ENCODE measurements at regions not wholly inside any gene's neighbourhood (a gene's known extent, or its start where the extent isn't known, plus 50 kb on each side); places are given as distances from the start of the nearest gene placed in this dataset.

DNA sequence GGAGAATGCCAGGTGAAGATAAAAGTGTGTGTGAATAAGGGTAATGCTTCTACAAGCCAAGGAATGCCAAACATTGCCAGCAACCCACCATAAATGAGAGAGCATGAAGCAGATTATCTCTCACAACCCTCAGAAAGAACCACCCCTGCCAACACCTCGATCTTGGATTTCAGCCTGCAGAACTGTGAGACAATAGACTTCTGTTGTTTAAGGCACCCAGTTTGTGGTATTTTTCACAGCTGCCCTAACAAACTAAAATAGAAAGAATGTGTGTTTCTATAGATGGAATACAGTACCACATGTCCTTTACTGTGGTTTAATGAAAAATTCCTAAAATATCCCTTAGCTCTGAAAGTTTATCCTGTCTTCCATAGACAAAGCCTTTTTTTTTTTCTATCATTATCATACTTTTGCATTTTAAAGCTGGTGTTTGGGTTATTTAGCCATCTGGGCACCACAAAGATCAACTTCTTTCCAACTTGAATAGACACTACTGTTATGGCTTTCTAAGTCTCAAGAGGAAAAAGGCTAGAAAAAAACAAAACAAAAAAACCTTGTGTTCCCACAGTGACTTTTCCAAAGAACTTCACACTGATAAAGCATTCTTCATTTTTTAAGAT, 505.6 kb downstream of the KCTD12 start:
- no peak for DNase-seq (ENCODE audit: extremely low read depth, low read depth)
- no peak for TF ChIP-seq CTCF (IDR thresholded peaks at IDR 0.05; ENCODE audit: low read depth, low read length, missing control alignments)
- no peak overlapping the region for H3K4me3 ChIP-seq (replicated peaks; ENCODE audit: low read depth, low read length)

DNA sequence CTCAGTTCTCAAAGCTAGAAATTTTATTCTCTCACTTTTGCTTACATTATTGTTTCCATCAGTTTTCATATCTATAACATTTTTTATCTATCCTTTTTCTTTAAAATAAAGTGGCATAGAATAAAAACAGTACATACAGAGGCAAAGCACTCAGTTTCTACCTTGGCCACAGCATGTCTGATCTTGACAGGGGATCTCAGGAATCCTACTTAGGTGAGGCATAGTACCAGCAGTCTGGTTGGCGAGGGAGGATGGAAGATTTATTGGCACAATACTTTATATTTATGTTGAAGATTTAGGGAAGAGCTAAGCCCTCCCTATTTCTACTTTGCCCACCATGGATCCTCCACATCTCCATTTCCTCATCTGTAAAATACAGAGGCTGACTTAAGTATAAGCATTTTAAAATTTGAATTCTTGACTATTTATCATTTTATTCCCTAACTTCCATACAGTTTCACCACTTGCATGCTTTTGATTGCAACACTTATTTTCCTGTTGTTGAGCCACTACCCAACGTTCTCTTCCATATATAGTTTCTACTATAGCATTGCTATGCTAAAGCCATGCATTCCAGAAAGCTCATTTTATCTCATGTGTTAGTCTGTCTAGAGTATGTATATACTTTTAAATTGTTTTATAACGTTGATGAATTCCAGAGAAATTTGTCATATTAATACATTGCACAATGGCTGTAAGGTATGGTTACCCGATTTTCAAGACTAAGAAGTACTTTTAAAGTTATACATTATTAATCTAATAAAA, 506.7 kb downstream of the KCTD12 start:
- no peak for DNase-seq (ENCODE audit: extremely low read depth, low read depth)
- TF ChIP-seq CTCF (IDR thresholded peaks at IDR 0.05; ENCODE audit: low read depth, low read length, missing control alignments), result no peak
- H3K4me3 ChIP-seq (replicated peaks; ENCODE audit: low read depth, low read length), result no peak overlapping the region

DNA sequence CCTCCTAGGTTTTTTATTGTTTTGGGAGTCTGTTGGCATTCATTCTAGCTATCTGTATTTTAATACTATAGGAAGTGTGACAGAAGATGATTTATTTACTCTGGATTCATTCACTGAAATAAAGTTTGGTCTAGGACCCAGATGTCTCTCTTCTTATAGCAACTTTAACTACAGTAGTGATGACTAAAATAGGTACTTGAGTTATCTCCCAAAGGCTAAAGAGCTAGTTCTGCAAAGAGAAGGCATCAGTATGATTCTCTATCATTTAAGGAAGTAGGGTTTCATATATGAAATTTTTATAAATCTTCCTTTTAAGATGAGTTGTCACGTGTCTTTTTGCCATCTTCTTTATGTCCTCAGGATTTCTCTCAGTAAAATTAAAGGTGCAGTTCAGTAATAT, 507.4 kb downstream of the KCTD12 start:
- H3K4me3 ChIP-seq (replicated peaks; ENCODE audit: low read depth, low read length), result no peak overlapping the region
- DNase-seq (ENCODE audit: extremely low read depth, low read depth), result no peak
- no peak for TF ChIP-seq CTCF (IDR thresholded peaks at IDR 0.05; ENCODE audit: low read depth, low read length, missing control alignments)

- no peak for DNase-seq (ENCODE audit: extremely low read depth, low read depth)
- TF ChIP-seq CTCF (IDR thresholded peaks at IDR 0.05; ENCODE audit: low read depth, low read length, missing control alignments), result no peak
- no peak overlapping the region for H3K4me3 ChIP-seq (replicated peaks; ENCODE audit: low read depth, low read length)
These were observed 522.4 kb downstream of the KCTD12 start for GRCh38 chr13:76363682-76364289.

DNA sequence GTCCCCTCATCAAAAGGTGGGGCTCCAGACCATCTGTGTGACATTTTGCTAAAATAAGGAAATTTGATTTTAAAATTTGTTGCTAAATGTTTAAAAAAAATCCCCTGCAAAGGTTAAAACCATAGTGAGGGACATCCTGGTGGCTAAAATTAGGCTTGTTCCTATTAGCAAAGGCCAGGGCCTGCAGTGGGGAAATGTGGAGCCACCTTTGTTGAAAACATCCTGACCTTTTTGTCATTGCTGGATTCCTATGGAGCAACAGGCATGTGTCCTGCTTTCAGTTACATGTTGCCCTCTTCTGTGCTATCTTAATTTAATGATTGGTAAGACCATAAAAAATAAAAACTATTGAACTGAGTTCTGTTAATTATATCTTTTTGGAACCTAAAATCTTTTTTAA, 524.3 kb downstream of the KCTD12 start:
- DNase-seq (ENCODE audit: extremely low read depth, low read depth), result no peak
- H3K4me3 ChIP-seq (replicated peaks; ENCODE audit: low read depth, low read length), result no peak overlapping the region
- TF ChIP-seq CTCF (IDR thresholded peaks at IDR 0.05; ENCODE audit: low read depth, low read length, missing control alignments), result no peak

DNA sequence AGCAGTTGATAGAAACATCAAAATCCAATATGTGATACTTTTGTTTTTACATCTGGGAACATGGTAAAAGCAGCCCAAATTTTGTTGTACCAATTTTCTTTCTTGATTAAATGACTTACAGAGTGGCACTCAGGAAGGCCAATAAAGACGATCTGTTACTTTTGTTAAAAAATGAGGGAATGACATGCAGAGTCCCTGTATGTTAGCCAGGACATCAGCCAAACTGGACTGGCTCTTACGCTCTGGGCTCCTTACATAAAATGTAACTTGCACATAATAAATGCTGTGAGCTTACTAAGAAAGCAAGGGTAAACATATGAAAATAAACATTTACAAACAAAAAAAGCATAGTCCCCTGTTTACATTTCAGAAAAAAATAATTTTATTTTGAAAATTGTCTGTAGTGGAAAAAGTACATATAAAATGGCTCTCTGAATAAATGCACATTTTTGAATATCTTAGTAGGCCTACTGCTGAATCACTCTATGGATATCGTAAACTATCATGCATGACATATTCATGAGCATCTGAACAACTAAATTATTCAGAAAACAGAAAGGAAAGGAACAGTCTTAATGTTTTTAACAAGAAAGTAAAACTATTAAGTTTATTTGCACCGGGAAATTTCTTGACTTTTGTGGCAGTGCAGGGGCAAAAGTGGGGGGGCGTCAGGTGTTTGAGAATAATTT, 534.5 kb downstream of the KCTD12 start:
- TF ChIP-seq CTCF (IDR thresholded peaks at IDR 0.05; ENCODE audit: low read depth, low read length, missing control alignments), result no peak
- no peak overlapping the region for H3K4me3 ChIP-seq (replicated peaks; ENCODE audit: low read depth, low read length)
- DNase-seq (ENCODE audit: extremely low read depth, low read depth), result no peak
